ENCODE measurements at regions not wholly inside any gene's neighbourhood (a gene's known extent, or its start where the extent isn't known, plus 50 kb on each side); places are given as distances from the start of the nearest gene placed in this dataset.

DNA sequence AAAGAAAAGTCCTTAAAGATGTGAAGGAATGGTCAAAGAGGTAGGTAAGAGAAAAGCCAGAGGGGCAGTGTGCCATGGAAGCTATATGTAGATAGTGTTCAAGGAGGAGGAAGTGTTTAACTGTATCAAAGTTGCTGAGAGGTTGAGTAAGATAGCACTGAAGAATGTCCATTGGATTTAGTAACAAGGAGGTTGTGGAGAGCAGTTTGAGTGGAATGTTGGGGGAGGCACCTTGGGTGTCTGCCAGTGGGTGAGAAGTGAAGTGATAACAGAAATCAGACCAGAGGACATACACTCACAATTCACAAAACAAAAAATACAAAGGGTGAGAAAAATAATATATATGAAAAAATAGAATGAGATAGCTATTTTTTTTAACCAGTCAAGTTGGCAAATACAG is 121.3 kb upstream of the AMOT start:
- TF ChIP-seq SPI1 (IDR thresholded peaks at IDR 0.05; ENCODE audit: borderline replicate concordance, low read depth): no peak

DNA sequence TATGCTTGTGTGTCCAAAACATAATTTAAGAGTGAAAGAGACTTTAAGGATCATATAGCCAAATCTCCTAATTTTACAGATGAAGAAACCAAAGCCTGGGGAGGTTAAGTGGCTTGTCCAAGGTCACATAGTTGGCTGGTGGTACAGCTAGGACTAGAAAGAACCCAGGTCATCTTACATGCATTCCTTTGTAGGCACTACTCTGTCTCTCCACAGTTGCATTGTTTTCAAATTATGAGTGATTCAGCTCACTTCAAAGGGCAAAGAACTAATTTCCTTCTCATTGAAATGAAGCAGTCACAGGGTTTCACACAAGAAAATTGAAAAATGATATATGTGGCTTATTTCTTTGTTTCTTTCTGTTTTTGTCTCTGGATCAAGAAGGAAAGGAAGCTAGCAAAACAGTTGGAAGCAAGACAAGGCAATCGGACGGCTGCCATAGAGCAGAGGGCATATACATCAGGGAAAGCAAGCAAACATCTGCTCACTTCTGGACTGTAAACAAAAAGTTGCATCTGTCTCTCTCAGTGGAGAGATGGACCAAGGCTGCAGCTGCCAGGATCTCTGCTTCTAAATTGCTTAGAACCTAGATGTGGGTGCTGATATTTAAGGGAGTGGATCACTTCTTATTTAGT is 107.5 kb upstream of the AMOT start:
- Histone ChIP-seq H3K27me3 (ENCODE audit: insufficient read depth, poor library complexity, severe bottlenecking) (no peaks in the 10 kb centered on the region), H3K4me3 (replicated peaks; ENCODE audit: insufficient read depth, low read length) (no peak overlapping the region), H3K27ac (replicated peaks) (no peak overlapping the region)
- TF ChIP-seq GABPA (IDR thresholded peaks at IDR 0.05; ENCODE audit: low read depth) (no peak), SPI1 (IDR thresholded peaks at IDR 0.05; ENCODE audit: borderline replicate concordance, low read depth) (no peak), POLR2AphosphoS5 (IDR thresholded peaks at IDR 0.05; ENCODE audit: low read depth) (no peak)
- TF ChIP-seq, protein P1, sequence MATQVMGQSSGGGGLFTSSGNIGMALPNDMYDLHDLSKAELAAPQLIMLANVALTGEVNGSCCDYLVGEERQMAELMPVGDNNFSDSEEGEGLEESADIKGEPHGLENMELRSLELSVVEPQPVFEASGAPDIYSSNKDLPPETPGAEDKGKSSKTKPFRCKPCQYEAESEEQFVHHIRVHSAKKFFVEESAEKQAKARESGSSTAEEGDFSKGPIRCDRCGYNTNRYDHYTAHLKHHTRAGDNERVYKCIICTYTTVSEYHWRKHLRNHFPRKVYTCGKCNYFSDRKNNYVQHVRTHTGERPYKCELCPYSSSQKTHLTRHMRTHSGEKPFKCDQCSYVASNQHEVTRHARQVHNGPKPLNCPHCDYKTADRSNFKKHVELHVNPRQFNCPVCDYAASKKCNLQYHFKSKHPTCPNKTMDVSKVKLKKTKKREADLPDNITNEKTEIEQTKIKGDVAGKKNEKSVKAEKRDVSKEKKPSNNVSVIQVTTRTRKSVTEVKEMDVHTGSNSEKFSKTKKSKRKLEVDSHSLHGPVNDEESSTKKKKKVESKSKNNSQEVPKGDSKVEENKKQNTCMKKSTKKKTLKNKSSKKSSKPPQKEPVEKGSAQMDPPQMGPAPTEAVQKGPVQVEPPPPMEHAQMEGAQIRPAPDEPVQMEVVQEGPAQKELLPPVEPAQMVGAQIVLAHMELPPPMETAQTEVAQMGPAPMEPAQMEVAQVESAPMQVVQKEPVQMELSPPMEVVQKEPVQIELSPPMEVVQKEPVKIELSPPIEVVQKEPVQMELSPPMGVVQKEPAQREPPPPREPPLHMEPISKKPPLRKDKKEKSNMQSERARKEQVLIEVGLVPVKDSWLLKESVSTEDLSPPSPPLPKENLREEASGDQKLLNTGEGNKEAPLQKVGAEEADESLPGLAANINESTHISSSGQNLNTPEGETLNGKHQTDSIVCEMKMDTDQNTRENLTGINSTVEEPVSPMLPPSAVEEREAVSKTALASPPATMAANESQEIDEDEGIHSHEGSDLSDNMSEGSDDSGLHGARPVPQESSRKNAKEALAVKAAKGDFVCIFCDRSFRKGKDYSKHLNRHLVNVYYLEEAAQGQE (IDR thresholded peaks at IDR 0.05; ENCODE audit: insufficient replicate concordance, low read depth): no peak
- TF ChIP-seq, protein P2, sequence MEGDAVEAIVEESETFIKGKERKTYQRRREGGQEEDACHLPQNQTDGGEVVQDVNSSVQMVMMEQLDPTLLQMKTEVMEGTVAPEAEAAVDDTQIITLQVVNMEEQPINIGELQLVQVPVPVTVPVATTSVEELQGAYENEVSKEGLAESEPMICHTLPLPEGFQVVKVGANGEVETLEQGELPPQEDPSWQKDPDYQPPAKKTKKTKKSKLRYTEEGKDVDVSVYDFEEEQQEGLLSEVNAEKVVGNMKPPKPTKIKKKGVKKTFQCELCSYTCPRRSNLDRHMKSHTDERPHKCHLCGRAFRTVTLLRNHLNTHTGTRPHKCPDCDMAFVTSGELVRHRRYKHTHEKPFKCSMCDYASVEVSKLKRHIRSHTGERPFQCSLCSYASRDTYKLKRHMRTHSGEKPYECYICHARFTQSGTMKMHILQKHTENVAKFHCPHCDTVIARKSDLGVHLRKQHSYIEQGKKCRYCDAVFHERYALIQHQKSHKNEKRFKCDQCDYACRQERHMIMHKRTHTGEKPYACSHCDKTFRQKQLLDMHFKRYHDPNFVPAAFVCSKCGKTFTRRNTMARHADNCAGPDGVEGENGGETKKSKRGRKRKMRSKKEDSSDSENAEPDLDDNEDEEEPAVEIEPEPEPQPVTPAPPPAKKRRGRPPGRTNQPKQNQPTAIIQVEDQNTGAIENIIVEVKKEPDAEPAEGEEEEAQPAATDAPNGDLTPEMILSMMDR (IDR thresholded peaks at IDR 0.05; ENCODE audit: insufficient read depth, low read length): no peak
- DNase-seq (ENCODE audit: low read depth in 1 of 2, low spot score in 1 of 2): no peak

More for the DNA sequence above, 121.3 kb upstream of the AMOT start:
- no peaks in the 10 kb centered on the region for H3K27me3 ChIP-seq (ENCODE audit: insufficient read depth, poor library complexity, severe bottlenecking)
- DNase-seq (ENCODE audit: low read depth in 1 of 2, low spot score in 1 of 2): no peak
- H3K27ac ChIP-seq (replicated peaks): no peak overlapping the region
- no peak overlapping the region for H3K4me3 ChIP-seq (replicated peaks; ENCODE audit: insufficient read depth, low read length)

DNA sequence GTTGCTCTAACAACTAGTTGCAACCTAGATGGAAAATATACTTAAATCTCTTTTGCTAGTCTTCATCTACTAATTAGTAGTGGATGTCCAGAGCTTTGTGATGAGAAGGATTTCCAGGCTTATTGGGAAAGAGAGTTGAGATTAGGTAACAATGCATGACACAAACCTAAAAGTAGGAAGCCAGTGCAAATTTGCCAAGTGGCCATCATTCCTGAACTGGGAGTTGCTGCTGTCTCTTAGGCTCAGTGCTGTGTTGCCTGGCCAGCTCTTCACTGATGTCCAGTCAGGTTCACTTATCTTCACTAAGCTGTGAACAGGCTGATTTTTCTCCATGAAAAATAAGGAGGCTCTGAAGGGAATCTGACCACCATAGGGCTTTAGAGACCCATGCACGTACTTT is 105.6 kb upstream of the AMOT start:
- H3K27me3 ChIP-seq (ENCODE audit: insufficient read depth, poor library complexity, severe bottlenecking): no peaks in the 10 kb centered on the region
- no peak for DNase-seq (ENCODE audit: low read depth in 1 of 2, low spot score in 1 of 2)
- TF ChIP-seq GABPA (IDR thresholded peaks at IDR 0.05; ENCODE audit: low read depth) (no peak), SPI1 (IDR thresholded peaks at IDR 0.05; ENCODE audit: borderline replicate concordance, low read depth) (no peak), POLR2AphosphoS5 (IDR thresholded peaks at IDR 0.05; ENCODE audit: low read depth) (no peak)
- TF ChIP-seq, protein P1 (IDR thresholded peaks at IDR 0.05; ENCODE audit: insufficient replicate concordance, low read depth): no peak
- TF ChIP-seq, protein P2 (IDR thresholded peaks at IDR 0.05; ENCODE audit: insufficient read depth, low read length): no peak
- H3K4me3 ChIP-seq (replicated peaks; ENCODE audit: insufficient read depth, low read length): no peak overlapping the region
- no peak overlapping the region for H3K27ac ChIP-seq (replicated peaks)

DNA sequence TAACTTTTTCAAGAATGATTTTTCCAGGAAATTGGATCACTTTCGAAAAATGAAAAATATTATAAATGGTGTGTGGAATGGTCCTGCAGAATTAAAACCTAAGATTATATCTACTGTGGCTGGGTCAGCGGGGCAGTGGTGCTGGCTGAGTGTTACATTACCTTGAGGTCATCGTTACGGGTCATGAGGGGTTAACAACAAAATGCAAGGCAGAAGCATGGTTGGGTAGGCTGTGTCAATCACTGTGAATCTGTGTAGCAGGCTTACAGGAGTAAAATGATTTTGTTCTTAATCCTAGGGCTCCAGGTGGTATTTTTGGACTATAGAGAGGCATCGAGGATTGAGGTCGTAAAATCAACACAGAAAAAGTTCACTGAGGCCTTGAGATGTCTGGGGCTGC is 105.2 kb upstream of the AMOT start:
- Histone ChIP-seq H3K27ac (replicated peaks) (no peak overlapping the region), H3K4me3 (replicated peaks; ENCODE audit: insufficient read depth, low read length) (no peak overlapping the region), H3K27me3 (ENCODE audit: insufficient read depth, poor library complexity, severe bottlenecking) (no peaks in the 10 kb centered on the region)
- no peak for TF ChIP-seq GABPA (IDR thresholded peaks at IDR 0.05; ENCODE audit: low read depth)
- DNase-seq (ENCODE audit: low read depth in 1 of 2, low spot score in 1 of 2): no peak

DNA sequence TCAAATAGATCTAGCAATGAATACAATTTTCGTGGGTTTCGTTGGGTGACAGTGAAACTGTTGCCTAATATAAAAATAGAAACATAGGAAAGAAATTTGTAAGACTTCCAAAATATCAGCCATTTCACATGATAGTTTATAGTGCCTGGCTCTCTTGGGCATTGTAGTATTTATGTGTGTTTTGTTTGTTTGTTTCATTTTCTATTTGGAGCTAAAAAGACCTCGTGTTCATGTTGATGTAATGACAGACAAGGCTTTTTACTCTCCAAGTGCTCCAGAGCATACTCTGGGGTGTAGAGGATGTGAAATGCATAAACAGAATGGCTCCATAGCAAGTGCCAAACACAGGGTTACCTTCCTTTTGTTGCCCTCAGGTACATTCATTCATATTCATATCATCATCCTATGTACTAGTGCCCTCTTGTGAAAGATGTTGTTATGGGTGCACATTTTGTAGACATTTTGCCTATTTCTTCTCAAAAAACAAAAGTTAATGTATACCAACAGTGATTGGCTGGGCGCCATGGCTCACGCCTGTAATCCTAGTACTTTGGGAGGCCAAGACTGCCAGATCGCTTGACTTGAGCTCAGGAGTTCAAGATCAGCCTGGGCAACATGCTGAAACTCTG is 100.7 kb upstream of the AMOT start:
- no peak for DNase-seq (ENCODE audit: low read depth in 1 of 2, low spot score in 1 of 2)
- H3K27me3 ChIP-seq (ENCODE audit: insufficient read depth, poor library complexity, severe bottlenecking): no peaks in the 10 kb centered on the region
- TF ChIP-seq POLR2AphosphoS5 (IDR thresholded peaks at IDR 0.05; ENCODE audit: low read depth) (no peak), SPI1 (IDR thresholded peaks at IDR 0.05; ENCODE audit: borderline replicate concordance, low read depth) (no peak), GABPA (IDR thresholded peaks at IDR 0.05; ENCODE audit: low read depth) (no peak)
- TF ChIP-seq, protein P2 (IDR thresholded peaks at IDR 0.05; ENCODE audit: insufficient read depth, low read length): no peak
- TF ChIP-seq, protein P1 (IDR thresholded peaks at IDR 0.05; ENCODE audit: insufficient replicate concordance, low read depth): no peak
- no peak overlapping the region for H3K4me3 ChIP-seq (replicated peaks; ENCODE audit: insufficient read depth, low read length)
- H3K27ac ChIP-seq (replicated peaks): no peak overlapping the region
